SU-DHL-6 (cell line): ENCODE measurements at regions not wholly inside any gene's neighbourhood (a gene's known extent, or its start where the extent isn't known, plus 50 kb on each side); places are given as distances from the start of the nearest gene placed in this dataset.

Source experiments
- H2AFZ ChIP-seq: fragments of 200-600 bp; sonication (generic); 2 replicates; pipeline ENCODE4 v1.6.1; 2014; ENCODE audit warnings: low read depth, mild to moderate bottlenecking, moderate library complexity, mixed read lengths, antibody characterized with exemption, low read length; ENCODE audit not compliant: severe bottlenecking
- H3F3A ChIP-seq: fragments of 200-600 bp; shearing (Covaris generic); 2 replicates; pipeline ENCODE4 v1.6.0; 2016; ENCODE audit warnings: antibody characterized with exemption, mild to moderate bottlenecking; ENCODE audit not compliant: insufficient read depth
- H3K27ac ChIP-seq: fragments of 200-600 bp; sonication (generic); 2 replicates; pipeline ENCODE4 v1.5.1; 2016; ENCODE audit warnings: low read depth, mild to moderate bottlenecking, low read length, moderate library complexity, mixed read lengths
- H3K27me3 ChIP-seq: fragments of 200-600 bp; sonication (generic), shearing (Covaris generic); 2 replicates; pipeline ENCODE4 v1.6.0; 2014; ENCODE audit warnings: mild to moderate bottlenecking, low read length
- H3K36me3 ChIP-seq: fragments of 200-600 bp; sonication (generic); 2 replicates; pipeline ENCODE4 v1.6.1; 2014; ENCODE audit warnings: mild to moderate bottlenecking, low read length, mixed read lengths
- H3K4me2 ChIP-seq: fragments of 300-600, 200-600 bp; shearing (Covaris generic), sonication (generic); 2 replicates; pipeline ENCODE4 v1.6.0; 2014; ENCODE audit warnings: low read length, low read depth, mild to moderate bottlenecking; ENCODE audit not compliant: poor library complexity, severe bottlenecking
- H3K4me3 ChIP-seq: fragments of 200-600 bp; sonication (generic); 2 replicates; pipeline ENCODE4 v1.5.1; 2014; ENCODE audit warnings: antibody characterized with exemption, low read length, mild to moderate bottlenecking, mixed read lengths; ENCODE audit not compliant: insufficient read depth, poor library complexity, severe bottlenecking
- H3K79me2 ChIP-seq: fragments of 200-600 bp; sonication (generic); 2 replicates; pipeline ENCODE4 v1.6.1; 2014; ENCODE audit warnings: mild to moderate bottlenecking, low read length, moderate library complexity; ENCODE audit not compliant: insufficient read depth
- H3K9ac ChIP-seq: fragments of 200-600 bp; sonication (generic); 2 replicates; pipeline ENCODE4 v1.7.0; 2014; ENCODE audit warnings: mild to moderate bottlenecking, low read length
- H3K9me2 ChIP-seq: fragments of 200-600 bp; sonication (generic); replicated peaks from 2 replicates; pipeline ENCODE4 v1.6.1; 2014; ENCODE audit warnings: low read length; ENCODE audit not compliant: insufficient read depth
- H3K9me3 ChIP-seq: fragments of 200-600 bp; sonication (generic); 2 replicates; pipeline ENCODE4 v1.6.1; 2014; ENCODE audit warnings: low read length, mixed read lengths; ENCODE audit not compliant: insufficient read depth
- H4K20me1 ChIP-seq: fragments of 200-600 bp; sonication (generic); 2 replicates; pipeline ENCODE4 v1.6.1; 2014; ENCODE audit warnings: low read depth, mild to moderate bottlenecking, antibody characterized with exemption, low read length, moderate library complexity, mixed read lengths
- CTCF ChIP-seq: fragments of 200-600 bp; sonication (generic); IDR thresholded peaks from one replicate; pipeline ENCODE4 v1.5.1; 2017; ENCODE audit warnings: antibody characterized with exemption, mild to moderate bottlenecking, low read length, moderate library complexity; ENCODE audit not compliant: insufficient read depth, poor library complexity, severe bottlenecking
- EZH2phosphoT487 ChIP-seq: fragments of 200-600 bp; sonication (generic), shearing (Covaris generic); conservative IDR thresholded peaks from 2 replicates; pipeline ENCODE4 v1.6.1; 2018; ENCODE audit warnings: mild to moderate bottlenecking, antibody characterized with exemption, low read length, moderate library complexity, mixed read lengths

- Histone ChIP-seq H3K9ac (no peak overlapping the region), H3K4me3 (no peak overlapping the region), H3K27me3 (no peaks in the 10 kb centered on the region), H3K9me2 (no peaks in the 10 kb centered on the region), H3K27ac (no peak overlapping the region), H3K4me2 (no peak overlapping the region), H3K36me3 (no peaks in the 10 kb centered on the region), H3K79me2 (no peaks in the 10 kb centered on the region), H3K9me3 (no peaks in the 10 kb centered on the region), H3F3A (no peaks in the 10 kb centered on the region), H2AFZ (no peak overlapping the region), H4K20me1 (no peaks in the 10 kb centered on the region)
- TF ChIP-seq CTCF: no peak
These were observed 232.9 kb upstream of the SLC10A2 start for GRCh38 chr13:103299079-103299478.

- Histone ChIP-seq H3K9me2 (no peaks in the 10 kb centered on the region), H2AFZ (no peak overlapping the region), H3K36me3 (no peaks in the 10 kb centered on the region), H3F3A (no peaks in the 10 kb centered on the region), H3K9me3 (no peaks in the 10 kb centered on the region), H3K79me2 (no peaks in the 10 kb centered on the region), H4K20me1 (no peaks in the 10 kb centered on the region), H3K4me3 (no peak overlapping the region), H3K4me2 (no peak overlapping the region), H3K9ac (no peak overlapping the region), H3K27ac (no peak overlapping the region), H3K27me3 (no peaks in the 10 kb centered on the region)
- no peak for TF ChIP-seq EZH2phosphoT487
- no peak for TF ChIP-seq CTCF
These were observed 230.9 kb upstream of the SLC10A2 start for GRCh38 chr13:103297083-103297482.

GRCh38 chr13:103291798-103292572 lies 225.8 kb upstream of the SLC10A2 start:
- no peak overlapping the region for H3K4me3 ChIP-seq
- H3K9me3 ChIP-seq: no peaks in the 10 kb centered on the region
- no peaks in the 10 kb centered on the region for H4K20me1 ChIP-seq
- H3K27ac ChIP-seq: no peak overlapping the region
- H3F3A ChIP-seq: no peaks in the 10 kb centered on the region
- H3K27me3 ChIP-seq: no peaks in the 10 kb centered on the region
- H3K36me3 ChIP-seq: no peaks in the 10 kb centered on the region
- no peaks in the 10 kb centered on the region for H3K79me2 ChIP-seq
- H2AFZ ChIP-seq: no peak overlapping the region
- H3K9me2 ChIP-seq: no peaks in the 10 kb centered on the region
- no peak overlapping the region for H3K9ac ChIP-seq
- TF ChIP-seq CTCF (no peak), EZH2phosphoT487 (no peak)
- H3K4me2 ChIP-seq: no peak overlapping the region
